GM12875 (cell line): ENCODE measurements at regions not wholly inside any gene's neighbourhood (a gene's known extent, or its start where the extent isn't known, plus 50 kb on each side); places are given as distances from the start of the nearest gene placed in this dataset.

ENCODE experiments used
- H3K4me3 ChIP-seq: one replicate; pipeline ENCODE4 v1.5.1; 2011; ENCODE audit warnings: low read depth, low read length, control low read depth
- TF ChIP-seq, protein P1 (sequence below): IDR thresholded peaks from 2 replicates; pipeline ENCODE4 v1.5.1; 2011; ENCODE audit warnings: low read depth, mild to moderate bottlenecking, control low read depth, inconsistent platforms, low read length, moderate library complexity, borderline replicate concordance; ENCODE audit not compliant: insufficient read depth

DNA sequence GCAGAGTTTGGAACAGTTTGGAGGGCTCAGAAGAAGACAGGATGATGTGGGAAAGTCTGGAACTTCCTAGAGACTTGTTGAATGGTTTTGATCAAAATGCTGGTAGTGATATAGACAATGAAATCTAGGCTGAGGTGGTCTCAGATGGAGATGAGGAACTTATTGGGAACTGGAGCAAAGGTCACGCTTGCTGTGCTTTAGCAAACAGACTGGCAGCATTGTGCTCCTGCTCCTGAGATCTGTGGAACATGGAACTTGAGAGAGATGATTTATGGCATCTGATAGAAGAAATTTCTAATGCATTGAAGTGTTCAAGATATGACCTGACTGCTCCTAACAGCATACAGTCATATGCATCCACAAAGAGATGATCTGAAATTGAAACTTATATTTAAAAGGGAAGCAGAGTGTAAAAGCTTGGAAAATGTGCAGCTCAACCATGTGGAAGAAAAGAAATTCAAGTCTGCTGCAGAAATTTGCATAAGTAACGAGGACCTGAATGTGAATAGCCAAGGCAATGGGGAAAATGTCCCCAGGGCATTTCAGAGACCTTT, 186.9 kb upstream of the PHYHIPL start:
- no peak overlapping the region for H3K4me3 ChIP-seq

DNA sequence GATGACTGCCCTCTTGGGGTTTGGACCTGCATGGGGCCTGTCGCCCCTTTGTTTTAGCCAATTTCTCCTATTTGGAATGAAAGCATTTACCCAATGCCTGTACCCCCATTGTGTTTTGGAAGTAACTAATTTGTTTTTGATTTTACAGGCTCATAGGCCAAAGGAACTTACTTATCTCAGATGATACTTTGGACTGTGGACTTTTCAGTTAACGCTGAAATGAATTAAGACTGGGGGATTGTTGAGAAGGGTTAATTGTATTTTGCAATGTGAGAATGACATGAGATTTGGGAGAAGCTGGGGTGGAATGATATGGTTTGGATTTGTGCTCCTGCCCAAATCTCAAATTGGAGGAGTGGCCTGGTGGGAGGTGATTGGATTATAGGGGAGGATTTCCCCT, 185.8 kb upstream of the PHYHIPL start:
- TF ChIP-seq, protein P1, sequence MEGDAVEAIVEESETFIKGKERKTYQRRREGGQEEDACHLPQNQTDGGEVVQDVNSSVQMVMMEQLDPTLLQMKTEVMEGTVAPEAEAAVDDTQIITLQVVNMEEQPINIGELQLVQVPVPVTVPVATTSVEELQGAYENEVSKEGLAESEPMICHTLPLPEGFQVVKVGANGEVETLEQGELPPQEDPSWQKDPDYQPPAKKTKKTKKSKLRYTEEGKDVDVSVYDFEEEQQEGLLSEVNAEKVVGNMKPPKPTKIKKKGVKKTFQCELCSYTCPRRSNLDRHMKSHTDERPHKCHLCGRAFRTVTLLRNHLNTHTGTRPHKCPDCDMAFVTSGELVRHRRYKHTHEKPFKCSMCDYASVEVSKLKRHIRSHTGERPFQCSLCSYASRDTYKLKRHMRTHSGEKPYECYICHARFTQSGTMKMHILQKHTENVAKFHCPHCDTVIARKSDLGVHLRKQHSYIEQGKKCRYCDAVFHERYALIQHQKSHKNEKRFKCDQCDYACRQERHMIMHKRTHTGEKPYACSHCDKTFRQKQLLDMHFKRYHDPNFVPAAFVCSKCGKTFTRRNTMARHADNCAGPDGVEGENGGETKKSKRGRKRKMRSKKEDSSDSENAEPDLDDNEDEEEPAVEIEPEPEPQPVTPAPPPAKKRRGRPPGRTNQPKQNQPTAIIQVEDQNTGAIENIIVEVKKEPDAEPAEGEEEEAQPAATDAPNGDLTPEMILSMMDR = no peak

More for the DNA sequence above, 186.9 kb upstream of the PHYHIPL start:
- TF ChIP-seq, protein P1 = no peak

DNA sequence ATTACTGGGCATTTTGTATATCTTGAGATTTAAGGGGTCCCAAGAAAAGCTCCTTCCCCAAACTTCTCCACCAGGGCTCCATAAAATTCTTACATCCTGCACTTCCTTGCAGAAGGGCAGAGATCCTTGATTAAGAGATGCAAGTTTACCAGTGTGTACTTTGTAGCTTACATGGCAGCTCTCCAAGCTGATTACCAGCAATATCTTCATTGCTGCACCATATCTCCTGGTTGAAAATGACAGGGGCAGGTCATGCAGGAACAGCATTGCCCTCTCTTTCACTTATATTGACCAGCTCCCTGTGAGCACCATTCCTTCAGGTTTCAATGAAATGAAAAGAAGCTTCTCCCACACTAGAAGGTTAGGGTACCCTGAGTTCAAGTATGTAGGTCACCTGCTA, 184.6 kb upstream of the PHYHIPL start:
- TF ChIP-seq, protein P1 = no peak
- no peak overlapping the region for H3K4me3 ChIP-seq

More for the DNA sequence above, 185.8 kb upstream of the PHYHIPL start:
- H3K4me3 ChIP-seq = no peak overlapping the region

DNA sequence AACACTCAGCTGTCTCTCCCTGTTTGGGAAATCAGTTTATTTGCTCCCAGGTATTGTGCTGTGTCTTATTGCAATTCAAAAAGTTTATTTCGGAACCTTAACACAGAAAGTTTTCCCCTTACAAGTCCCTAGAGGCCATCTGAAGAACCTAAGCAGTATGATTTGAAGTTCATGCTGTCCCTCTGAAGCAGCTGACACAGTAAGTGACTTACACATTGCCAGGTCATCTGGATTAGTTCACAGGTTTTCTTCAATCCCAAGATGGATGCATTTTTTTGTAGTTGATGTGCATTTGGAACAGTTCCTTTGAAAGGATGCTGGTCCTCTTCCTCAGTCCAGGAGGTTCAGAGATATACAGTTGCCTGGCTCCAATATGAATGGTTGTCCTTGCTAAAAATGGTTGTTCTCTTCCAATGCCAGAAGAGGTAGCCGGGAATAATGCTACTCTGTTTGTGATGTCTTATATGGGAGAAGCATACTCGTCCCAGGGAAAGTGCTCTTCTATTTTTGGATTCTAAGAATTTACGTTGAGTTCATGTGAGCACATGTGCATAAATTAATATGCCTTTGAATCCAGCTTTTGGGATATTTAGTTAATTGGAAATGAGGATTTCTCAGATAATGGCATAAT, 183.5 kb upstream of the PHYHIPL start:
- no peak overlapping the region for H3K4me3 ChIP-seq
- TF ChIP-seq, protein P1 = no peak

DNA sequence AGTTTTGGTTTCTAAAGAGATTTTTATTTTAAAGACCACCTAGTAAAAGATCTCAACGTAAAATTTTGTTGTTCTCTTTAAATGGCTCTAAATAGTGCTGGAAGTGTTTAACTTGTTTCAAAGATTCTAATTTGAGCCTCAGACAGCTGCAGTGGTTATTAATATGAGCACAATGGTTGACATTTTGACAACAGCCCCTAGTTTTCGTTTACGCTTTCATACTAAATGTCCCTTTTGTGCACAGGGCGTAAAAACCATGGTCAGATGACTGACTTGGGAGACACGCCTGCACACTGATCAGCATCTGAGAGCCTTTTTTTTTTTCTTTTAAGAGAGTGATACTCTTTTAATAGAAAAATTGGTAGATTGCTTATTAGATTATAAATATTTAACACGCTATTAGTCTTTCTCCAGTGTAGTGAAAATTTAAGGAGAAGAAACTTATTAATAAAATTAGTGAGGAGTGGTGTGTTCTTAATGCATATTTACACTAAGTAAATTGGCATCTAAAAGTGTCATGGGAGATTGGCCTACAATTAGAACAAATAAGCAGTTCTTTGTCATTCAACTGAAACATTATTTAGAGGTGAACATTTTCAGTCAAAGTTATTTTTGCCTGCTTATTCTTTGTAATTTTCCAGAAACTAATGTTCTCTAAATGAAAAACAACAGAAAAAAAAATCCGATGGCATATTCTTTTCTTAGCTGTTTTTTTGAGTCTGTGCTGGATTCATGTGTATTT, 182.8 kb upstream of the PHYHIPL start:
- TF ChIP-seq, protein P1 = no peak
- H3K4me3 ChIP-seq = no peak overlapping the region

DNA sequence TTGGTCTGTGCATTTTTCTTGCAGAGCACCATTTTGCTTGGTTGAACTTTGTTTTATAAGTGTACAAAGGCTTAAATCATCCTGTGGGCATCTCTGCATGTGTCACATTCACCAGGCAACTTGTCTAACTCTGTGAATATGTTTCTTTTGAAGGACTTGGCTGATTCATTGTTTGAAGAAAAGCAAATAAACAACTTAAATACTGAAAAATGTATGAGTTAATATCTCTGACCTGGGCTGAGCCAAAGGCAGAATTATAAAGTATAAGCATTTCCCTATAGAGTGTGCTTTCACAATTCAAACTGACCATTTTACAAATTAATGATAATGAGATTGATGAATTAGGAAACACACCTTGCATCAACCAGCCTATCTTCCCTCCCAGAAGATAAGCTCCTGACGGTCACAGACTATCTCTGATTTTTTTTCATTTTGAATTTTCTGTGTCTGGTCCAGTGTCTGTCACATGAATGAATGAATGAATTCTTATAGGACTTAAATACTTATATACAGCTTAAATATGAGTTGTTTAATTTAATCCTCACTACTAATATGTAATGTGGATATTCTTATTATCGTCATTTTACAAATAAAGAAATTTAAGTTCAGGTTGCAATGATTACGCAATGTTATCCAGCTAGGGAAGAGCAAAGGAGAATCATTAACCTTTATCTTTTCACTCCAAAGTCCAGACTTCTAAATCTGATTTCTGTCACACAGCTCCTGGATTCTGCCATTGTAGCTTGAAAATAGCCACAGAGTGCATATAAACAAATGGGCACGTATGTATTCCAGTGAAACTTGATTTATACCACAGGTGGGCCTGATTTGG, 182.0 kb upstream of the PHYHIPL start:
- H3K4me3 ChIP-seq = no peak overlapping the region
- TF ChIP-seq, protein P1 = no peak
